Liver (tissue), 8 donors: ENCODE measurements at regions not wholly inside any gene's neighbourhood (a gene's known extent, or its start where the extent isn't known, plus 50 kb on each side); places are given as distances from the start of the nearest gene placed in this dataset.

Experiments used
- DNase-seq: peaks from one replicate; pipeline ENCODE4 v3.0.0-alpha.2; 2017; ENCODE audit warnings: low spot score
- H3K27ac ChIP-seq, 2 donors: one replicate each; pipeline ENCODE4 v1.7.0; 2013; ENCODE audit warnings: inconsistent platforms in 2 of 2, low read length in 2 of 2, control low read depth in 1 of 2, low read depth in 1 of 2, mild to moderate bottlenecking in 1 of 2
- H3K27me3 ChIP-seq, 4 donors: one replicate each; pipeline versions ENCODE4 v1.6.1 to v1.7.0; 2013; ENCODE audit warnings: low read length in 3 of 4, inconsistent platforms in 1 of 4, mild to moderate bottlenecking in 1 of 4, moderate library complexity in 1 of 4; ENCODE audit not compliant: control insufficient read depth in 4 of 4, insufficient read depth in 4 of 4
- H3K36me3 ChIP-seq, 4 donors: one replicate each; pipeline versions ENCODE4 v1.6.1 to v1.7.0; 2013; ENCODE audit warnings: low read length in 3 of 4, mild to moderate bottlenecking in 3 of 4, low read depth in 1 of 4, moderate library complexity in 1 of 4; ENCODE audit not compliant: control insufficient read depth in 4 of 4, insufficient read depth in 3 of 4
- H3K4me1 ChIP-seq, 4 donors: one replicate each; pipeline versions ENCODE4 v1.6.1 to v1.7.0; 2013; ENCODE audit warnings: low read length in 3 of 4, mild to moderate bottlenecking in 3 of 4, moderate library complexity in 1 of 4; ENCODE audit not compliant: control insufficient read depth in 4 of 4, insufficient read depth in 4 of 4
- H3K4me3 ChIP-seq, 3 donors: one replicate each; pipeline versions ENCODE4 v1.6.1 to v1.7.0; 2013; ENCODE audit warnings: low read length in 3 of 3, control low read depth in 1 of 3, low read depth in 1 of 3, mild to moderate bottlenecking in 1 of 3
- H3K9ac ChIP-seq, 2 donors: one replicate each; pipeline ENCODE4 v1.7.0; 2013; ENCODE audit warnings: low read length in 2 of 2, mild to moderate bottlenecking in 2 of 2, moderate library complexity in 2 of 2, control low read depth in 1 of 2, low read depth in 1 of 2
- H3K9me3 ChIP-seq, 4 donors: one replicate each; pipeline versions ENCODE4 v1.6.1 to v1.7.0; 2013; ENCODE audit warnings: low read length in 3 of 4; ENCODE audit not compliant: control insufficient read depth in 4 of 4
- EGR1 ChIP-seq, 2 donors: IDR thresholded peaks; 2 replicates each; pipeline ENCODE4 v1.6.1; 2016 to 2018; ENCODE audit warnings: antibody characterized with exemption in 2 of 2, low read depth in 2 of 2
- FOXA1 ChIP-seq: IDR thresholded peaks from 2 replicates; pipeline ENCODE4 v1.6.1; 2016; ENCODE audit warnings: antibody characterized with exemption
- FOXA2 ChIP-seq: IDR thresholded peaks from 2 replicates; pipeline ENCODE4 v1.6.1; 2016; ENCODE audit warnings: antibody characterized with exemption
- GABPA ChIP-seq, 2 donors: IDR thresholded peaks in 1 of 2; conservative IDR thresholded peaks in 1 of 2; 2 replicates each; pipeline ENCODE4 v1.6.1; 2016; ENCODE audit warnings: antibody characterized with exemption in 2 of 2, mild to moderate bottlenecking in 1 of 2, moderate library complexity in 1 of 2
- HNF4A ChIP-seq, 2 donors: conservative IDR thresholded peaks; 2 replicates each; pipeline ENCODE4 v1.6.1; 2016; ENCODE audit warnings: antibody characterized with exemption in 2 of 2, mild to moderate bottlenecking in 2 of 2
- HNF4G ChIP-seq: IDR thresholded peaks from 2 replicates; pipeline ENCODE4 v1.6.1; 2016; ENCODE audit warnings: antibody characterized with exemption
- JUND ChIP-seq, 2 donors: IDR thresholded peaks; 2 replicates each; pipeline ENCODE4 v1.6.1; 2016; ENCODE audit warnings: antibody characterized with exemption in 2 of 2
- NR2F2 ChIP-seq: IDR thresholded peaks from 2 replicates; pipeline ENCODE4 v1.6.1; 2016; ENCODE audit warnings: antibody characterized with exemption
- RAD21 ChIP-seq, 2 donors: IDR thresholded peaks; 2 replicates each; pipeline ENCODE4 v1.6.1; 2016; ENCODE audit warnings: antibody characterized with exemption in 2 of 2, mild to moderate bottlenecking in 2 of 2
- RXRA ChIP-seq, 2 donors: IDR thresholded peaks; 2 replicates each; pipeline ENCODE4 v1.6.1; 2017 to 2018; ENCODE audit warnings: antibody characterized with exemption in 2 of 2, mild to moderate bottlenecking in 1 of 2
- SP1 ChIP-seq: IDR thresholded peaks from 2 replicates; pipeline ENCODE4 v1.6.1; 2018; ENCODE audit warnings: antibody characterized with exemption, mild to moderate bottlenecking
- TAF1 ChIP-seq: conservative IDR thresholded peaks from 2 replicates; pipeline ENCODE4 v1.6.1; 2016; ENCODE audit warnings: antibody characterized with exemption, mild to moderate bottlenecking
- YY1 ChIP-seq: IDR thresholded peaks from 2 replicates; pipeline ENCODE4 v1.6.1; 2016; ENCODE audit warnings: antibody characterized with exemption, mild to moderate bottlenecking
- WGBS: extraction: QIAGEN DNeasy Blood & Tissue Kit; methylation state at CpG from one replicate; pipeline ENCODE4 v1.1.7; 2013; 5-methylcytosine and 5-hydroxymethylcytosine counted together
- TF ChIP-seq, protein P1 (sequence below): IDR thresholded peaks from 2 replicates; pipeline ENCODE4 v1.6.1; 2016; ENCODE audit warnings: antibody characterized with exemption, mild to moderate bottlenecking
- TF ChIP-seq, protein P2 (sequence below): IDR thresholded peaks from 2 replicates; pipeline ENCODE4 v1.6.1; 2016; ENCODE audit warnings: antibody characterized with exemption
- TF ChIP-seq, protein P3 (sequence below): IDR thresholded peaks from 2 replicates; pipeline ENCODE4 v1.6.1; 2016; ENCODE audit warnings: antibody characterized with exemption
- TF ChIP-seq, protein P4 (sequence below): fragments of 150-350 bp; IDR thresholded peaks from 2 replicates; pipeline ENCODE4 v1.5.1; 2017; ENCODE audit warnings: improper control_type of control experiment, low read depth, low read length; ENCODE audit not compliant: missing input control
- TF ChIP-seq, protein P5 (sequence below): IDR thresholded peaks from 2 replicates; pipeline ENCODE4 v1.6.1; 2016; ENCODE audit warnings: antibody characterized with exemption
- donor health status: healthy.
- donor health status: healthy.
- donor health status: healthy.
- donor health status: healthy.
- donor health status: healthy.

DNA sequence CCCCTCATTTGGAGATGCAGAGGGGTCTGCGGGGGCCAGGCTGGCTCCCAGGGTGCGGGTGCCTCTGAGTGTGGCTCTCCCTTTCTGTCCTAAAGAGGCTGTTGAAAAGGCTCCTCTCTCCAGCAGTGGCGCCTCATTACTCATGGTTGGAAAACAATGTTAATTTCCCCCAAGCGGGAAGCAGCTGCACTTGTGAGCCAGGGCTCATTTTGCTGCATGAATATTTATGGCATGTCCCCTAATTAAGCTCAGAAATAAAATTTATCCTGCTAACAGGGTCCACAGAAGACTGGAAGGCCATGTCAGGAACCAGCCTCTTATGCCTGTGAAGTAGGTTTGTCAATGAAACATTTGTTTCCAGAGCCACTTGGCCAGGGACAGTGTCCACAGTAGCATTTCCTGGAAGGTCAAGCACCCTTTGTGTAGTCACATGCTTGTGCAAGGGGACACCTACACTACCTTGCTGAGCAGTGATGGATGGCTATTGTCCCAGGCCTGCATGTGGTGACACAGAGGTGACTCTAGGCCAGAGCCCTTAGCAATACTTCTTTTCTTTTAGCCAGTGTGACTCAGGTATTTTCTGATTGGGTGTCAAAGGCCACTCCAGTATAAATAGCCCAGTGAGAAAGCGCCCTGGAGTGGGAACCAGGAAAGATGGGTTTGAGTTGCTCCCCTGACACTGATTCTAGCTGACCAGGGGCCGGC, 259.0 kb downstream of the FOXD2 start:
- H3K27ac ChIP-seq = no peak overlapping the region
- 93% methylated on average over 6 of the region's 6 CpGs for WGBS
- no peak for DNase-seq
- H3K4me1 ChIP-seq = peaks cover 0 to 5% (median 4%) of the 10 kb centered on the region in 4 donors
- H3K9ac ChIP-seq = no peak overlapping the region
- H3K4me3 ChIP-seq = no peak overlapping the region
- H3K27me3 ChIP-seq = no peaks in the 10 kb centered on the region
- no peaks in the 10 kb centered on the region for H3K9me3 ChIP-seq
- TF ChIP-seq RAD21 (IDR thresholded peaks at IDR 0.05) (peak in 1 of 2 donors; percentile 30), JUND (IDR thresholded peaks at IDR 0.05) (peak in 1 of 2 donors; percentile 55), NR2F2 (no peak), FOXA2 (peak; percentile 55), RXRA (IDR thresholded peaks at IDR 0.05) (peak; percentile 96 to 98), SP1 (peak; percentile 83), TAF1 (no peak), EGR1 (IDR thresholded peaks at IDR 0.05; ENCODE audit: low read depth in 2 of 2) (peak in 1 of 2 donors; percentile 36), FOXA1 (peak; percentile 55), HNF4A (conservative IDR thresholded peaks at IDR 0.05) (peak; percentile 62 to 85), GABPA (IDR thresholded peaks at IDR 0.05 in 1 of 2, conservative IDR thresholded peaks at IDR 0.05 in 1 of 2) (no peak), YY1 (peak; percentile 45), HNF4G (no peak)
- TF ChIP-seq, protein P1, sequence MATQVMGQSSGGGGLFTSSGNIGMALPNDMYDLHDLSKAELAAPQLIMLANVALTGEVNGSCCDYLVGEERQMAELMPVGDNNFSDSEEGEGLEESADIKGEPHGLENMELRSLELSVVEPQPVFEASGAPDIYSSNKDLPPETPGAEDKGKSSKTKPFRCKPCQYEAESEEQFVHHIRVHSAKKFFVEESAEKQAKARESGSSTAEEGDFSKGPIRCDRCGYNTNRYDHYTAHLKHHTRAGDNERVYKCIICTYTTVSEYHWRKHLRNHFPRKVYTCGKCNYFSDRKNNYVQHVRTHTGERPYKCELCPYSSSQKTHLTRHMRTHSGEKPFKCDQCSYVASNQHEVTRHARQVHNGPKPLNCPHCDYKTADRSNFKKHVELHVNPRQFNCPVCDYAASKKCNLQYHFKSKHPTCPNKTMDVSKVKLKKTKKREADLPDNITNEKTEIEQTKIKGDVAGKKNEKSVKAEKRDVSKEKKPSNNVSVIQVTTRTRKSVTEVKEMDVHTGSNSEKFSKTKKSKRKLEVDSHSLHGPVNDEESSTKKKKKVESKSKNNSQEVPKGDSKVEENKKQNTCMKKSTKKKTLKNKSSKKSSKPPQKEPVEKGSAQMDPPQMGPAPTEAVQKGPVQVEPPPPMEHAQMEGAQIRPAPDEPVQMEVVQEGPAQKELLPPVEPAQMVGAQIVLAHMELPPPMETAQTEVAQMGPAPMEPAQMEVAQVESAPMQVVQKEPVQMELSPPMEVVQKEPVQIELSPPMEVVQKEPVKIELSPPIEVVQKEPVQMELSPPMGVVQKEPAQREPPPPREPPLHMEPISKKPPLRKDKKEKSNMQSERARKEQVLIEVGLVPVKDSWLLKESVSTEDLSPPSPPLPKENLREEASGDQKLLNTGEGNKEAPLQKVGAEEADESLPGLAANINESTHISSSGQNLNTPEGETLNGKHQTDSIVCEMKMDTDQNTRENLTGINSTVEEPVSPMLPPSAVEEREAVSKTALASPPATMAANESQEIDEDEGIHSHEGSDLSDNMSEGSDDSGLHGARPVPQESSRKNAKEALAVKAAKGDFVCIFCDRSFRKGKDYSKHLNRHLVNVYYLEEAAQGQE = peak; percentile 37
- TF ChIP-seq, protein P2, sequence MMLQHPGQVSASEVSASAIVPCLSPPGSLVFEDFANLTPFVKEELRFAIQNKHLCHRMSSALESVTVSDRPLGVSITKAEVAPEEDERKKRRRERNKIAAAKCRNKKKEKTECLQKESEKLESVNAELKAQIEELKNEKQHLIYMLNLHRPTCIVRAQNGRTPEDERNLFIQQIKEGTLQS = no peak
- TF ChIP-seq, protein P3, sequence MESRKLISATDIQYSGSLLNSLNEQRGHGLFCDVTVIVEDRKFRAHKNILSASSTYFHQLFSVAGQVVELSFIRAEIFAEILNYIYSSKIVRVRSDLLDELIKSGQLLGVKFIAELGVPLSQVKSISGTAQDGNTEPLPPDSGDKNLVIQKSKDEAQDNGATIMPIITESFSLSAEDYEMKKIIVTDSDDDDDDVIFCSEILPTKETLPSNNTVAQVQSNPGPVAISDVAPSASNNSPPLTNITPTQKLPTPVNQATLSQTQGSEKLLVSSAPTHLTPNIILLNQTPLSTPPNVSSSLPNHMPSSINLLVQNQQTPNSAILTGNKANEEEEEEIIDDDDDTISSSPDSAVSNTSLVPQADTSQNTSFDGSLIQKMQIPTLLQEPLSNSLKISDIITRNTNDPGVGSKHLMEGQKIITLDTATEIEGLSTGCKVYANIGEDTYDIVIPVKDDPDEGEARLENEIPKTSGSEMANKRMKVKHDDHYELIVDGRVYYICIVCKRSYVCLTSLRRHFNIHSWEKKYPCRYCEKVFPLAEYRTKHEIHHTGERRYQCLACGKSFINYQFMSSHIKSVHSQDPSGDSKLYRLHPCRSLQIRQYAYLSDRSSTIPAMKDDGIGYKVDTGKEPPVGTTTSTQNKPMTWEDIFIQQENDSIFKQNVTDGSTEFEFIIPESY = no peak
- TF ChIP-seq, protein P4, sequence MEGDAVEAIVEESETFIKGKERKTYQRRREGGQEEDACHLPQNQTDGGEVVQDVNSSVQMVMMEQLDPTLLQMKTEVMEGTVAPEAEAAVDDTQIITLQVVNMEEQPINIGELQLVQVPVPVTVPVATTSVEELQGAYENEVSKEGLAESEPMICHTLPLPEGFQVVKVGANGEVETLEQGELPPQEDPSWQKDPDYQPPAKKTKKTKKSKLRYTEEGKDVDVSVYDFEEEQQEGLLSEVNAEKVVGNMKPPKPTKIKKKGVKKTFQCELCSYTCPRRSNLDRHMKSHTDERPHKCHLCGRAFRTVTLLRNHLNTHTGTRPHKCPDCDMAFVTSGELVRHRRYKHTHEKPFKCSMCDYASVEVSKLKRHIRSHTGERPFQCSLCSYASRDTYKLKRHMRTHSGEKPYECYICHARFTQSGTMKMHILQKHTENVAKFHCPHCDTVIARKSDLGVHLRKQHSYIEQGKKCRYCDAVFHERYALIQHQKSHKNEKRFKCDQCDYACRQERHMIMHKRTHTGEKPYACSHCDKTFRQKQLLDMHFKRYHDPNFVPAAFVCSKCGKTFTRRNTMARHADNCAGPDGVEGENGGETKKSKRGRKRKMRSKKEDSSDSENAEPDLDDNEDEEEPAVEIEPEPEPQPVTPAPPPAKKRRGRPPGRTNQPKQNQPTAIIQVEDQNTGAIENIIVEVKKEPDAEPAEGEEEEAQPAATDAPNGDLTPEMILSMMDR = no peak
- TF ChIP-seq, protein P5, sequence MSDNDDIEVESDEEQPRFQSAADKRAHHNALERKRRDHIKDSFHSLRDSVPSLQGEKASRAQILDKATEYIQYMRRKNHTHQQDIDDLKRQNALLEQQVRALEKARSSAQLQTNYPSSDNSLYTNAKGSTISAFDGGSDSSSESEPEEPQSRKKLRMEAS = peak; percentile 78
- H3K36me3 ChIP-seq = no peaks in the 10 kb centered on the region
